HG03432 (cell line): ENCODE measurements at regions not wholly inside any gene's neighbourhood (a gene's known extent, or its start where the extent isn't known, plus 50 kb on each side); places are given as distances from the start of the nearest gene placed in this dataset.
"Not testable (repeated sequence)": the region's sequence is repeated elsewhere in the genome, so short reads cannot be mapped to it uniquely, and the experiment has no call there.

Experiments
- ATAC-seq: cut with Tn5 transposase; IDR thresholded peaks from one replicate; pipeline ENCODE4 v1.9.1; 2021; ENCODE audit warnings: mild to moderate bottlenecking, moderate library complexity; ENCODE audit not compliant: unreplicated experiment

DNA sequence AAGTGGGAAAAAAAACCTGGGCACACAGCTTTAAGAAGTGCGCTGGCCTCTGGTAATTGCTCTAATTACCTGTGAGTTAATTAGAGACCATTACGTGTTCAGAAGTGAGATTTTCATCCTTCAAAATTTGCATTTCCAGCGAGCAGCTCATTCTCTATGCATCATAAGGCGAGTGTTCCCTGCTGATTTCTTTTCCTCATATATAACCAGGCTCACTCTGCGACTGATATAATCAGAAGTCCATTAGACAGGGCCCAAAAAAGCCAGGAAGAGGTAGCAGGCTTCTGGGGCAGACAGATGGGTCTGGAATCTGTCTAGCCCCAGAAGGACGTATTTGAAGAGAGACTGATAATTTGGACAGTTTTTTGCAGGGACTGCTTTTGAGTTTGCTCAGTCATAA, 158.7 kb downstream of the MTHFS start:
- ATAC-seq = no peak

DNA sequence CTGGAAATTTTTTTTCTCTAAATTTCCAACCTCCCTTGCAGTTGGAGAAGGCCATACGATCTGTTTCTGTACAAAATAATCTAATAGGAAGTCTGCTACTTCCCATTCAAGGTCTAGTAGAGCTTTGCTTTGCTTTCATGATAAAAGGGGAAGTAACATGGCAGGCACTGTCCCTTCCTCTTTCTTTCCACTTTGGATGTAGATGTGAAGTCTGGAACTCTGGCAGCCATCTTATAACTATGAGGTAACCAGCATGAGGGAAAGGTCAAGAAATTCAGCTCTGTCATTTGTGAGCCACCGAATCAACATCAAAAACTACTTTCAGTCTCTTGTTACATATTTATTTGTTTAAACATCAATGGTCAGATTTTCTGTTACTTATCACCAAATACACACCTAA, 156.3 kb downstream of the MTHFS start:
- ATAC-seq = no peak

DNA sequence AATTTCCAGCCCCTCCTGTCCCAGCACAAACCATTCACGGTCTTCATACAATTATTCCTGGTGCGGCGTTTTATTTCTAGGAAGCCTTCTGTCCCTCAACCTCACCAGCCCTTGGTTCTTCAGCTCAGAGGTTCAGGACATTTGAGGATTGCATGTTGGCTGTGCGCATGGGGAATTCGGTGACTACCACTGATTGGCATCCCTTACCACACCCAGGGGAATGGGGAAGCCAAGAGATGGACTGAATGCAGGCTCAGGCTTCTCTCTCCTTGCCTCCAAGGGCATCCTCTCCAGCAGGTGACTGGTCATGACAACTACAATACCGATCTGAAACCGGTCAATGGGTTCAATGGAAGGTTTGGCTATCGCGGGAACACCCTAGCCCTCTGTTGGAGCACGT, 153.8 kb downstream of the MTHFS start:
- no peak for ATAC-seq

DNA sequence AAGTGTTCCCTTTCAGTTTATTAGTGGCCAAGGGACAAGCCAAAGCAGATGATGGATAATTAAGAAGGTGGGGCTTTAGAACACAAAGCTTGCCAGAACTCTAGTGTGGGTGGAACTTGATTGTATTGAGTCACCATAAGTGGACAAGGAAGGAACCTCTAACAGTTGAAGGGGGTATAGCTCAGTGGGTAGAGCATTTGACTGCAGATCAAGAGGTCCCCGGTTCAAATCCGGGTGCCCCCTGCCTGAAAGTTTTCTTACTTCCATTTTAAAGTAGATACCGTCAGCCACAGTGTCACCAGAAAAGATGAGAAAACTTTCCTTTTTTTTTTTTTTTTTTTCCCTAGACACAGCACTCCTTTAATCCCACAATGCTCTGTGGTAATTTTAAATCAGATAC, 152.3 kb downstream of the MTHFS start:
- ATAC-seq = not testable (repeated sequence)

DNA sequence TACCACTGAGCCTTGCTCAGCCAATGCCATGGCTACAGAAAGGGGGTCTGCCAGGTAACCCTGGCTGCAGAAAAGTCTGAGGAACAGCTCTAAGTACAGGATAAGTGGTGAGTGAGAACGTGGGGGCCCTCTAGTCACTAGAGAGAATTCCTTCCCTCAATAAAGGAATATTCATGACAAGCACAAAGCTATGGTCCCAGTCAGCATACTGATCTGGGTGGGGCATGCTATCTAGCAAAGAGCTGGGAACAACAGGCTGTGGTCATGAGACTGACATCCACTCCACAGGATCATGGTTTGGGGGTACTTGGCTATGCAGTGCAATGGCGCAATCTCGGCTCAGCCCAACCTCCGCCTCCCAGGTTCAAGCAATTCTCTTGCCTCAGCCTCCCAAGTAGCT, 140.4 kb downstream of the MTHFS start:
- ATAC-seq = no peak

DNA sequence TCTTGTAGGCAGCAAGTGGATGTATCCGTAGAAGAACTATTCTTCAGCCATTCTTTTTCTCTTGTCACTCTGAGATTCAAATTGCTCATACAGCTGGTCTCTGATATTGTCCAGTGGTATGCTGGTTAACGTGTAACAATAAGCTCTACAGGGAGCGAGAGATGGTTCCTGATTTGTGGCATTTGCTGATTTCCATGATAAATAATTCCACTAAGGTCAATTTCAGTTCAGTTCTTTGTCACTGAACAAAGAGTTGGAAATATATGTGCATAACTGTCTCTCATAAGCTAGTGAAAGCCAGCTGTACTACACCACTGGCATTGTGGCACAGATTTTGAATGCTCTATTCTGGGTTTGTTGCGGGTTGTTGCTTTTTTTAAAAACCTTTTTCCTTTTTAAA, 131.7 kb downstream of the MTHFS start:
- no peak for ATAC-seq

DNA sequence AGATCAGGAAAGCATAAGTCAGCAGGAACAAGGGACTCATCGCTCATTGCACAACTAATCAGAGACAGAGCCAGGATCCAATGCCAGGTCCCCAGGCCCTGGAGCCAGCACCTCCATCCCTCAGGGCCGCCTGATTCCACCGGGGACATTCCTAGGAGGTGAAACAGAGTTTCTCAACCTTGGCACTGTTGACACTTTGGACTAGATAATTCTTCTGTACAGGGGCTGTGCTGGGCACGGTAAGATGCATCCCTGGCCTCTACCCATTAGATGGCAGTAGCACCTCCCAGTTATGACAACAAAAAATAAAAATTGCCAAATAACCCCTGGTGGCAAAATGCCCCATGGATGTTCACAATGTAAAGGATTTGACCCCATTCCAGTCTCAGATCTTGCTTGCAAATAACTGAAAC, 127.7 kb downstream of the MTHFS start:
- ATAC-seq = no peak

DNA sequence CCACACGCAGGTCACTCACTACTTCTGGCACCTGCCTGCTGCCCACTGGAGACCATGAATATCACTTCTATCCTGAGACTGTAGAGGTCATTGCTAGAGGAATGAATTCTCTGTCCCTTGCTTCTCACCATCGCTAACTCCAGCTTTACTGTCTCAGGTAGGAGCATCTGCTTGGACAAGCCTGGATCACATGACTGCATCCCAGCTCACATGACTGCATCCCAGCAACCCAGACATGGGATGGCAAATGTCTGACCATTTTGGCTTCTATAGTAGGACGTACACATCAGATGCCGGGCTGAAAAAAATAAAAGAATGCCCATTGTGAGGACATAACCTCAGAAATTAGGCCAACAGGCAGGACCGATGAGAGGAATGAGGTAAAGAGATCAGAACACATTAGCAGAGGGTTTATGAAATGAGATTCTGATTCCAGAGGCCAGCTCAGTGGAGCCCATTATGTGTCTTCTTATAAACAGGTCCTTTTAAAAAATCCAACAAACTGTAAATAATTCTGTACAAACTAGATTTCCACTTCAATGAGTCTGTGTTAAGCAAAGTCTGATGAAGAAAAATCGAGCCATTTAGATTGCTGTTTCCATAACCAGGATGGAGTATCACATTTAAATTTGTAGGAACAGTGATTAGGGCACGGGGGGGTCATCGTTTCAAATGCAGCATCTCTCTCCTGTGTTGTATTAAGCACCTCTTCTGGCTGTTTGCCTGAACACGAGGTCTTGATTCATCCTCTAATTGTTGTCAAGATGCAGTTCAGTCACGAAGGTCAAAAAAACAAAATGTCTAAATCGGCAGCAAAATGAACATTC, 126.7 kb downstream of the MTHFS start:
- ATAC-seq = no peak

DNA sequence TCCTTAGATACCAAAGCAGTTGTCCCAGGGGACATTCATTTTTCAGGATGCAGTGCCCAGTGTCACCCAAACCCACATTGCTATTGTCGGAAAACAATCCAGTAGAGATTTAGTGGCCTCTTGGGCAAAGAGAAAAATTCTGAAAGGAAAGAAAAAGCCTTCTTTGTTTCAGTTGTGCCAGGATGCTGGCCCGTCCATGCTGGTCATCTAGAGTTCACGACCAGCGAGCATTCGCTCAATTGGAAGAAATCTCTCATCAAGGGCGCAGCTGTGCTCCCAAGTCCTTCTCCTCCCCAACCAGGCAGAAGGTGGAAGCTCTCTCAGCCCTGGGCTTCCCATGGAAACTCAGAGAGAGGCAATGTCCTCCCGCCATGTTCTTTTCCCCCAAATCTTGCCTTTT, 123.7 kb downstream of the MTHFS start:
- no peak for ATAC-seq

DNA sequence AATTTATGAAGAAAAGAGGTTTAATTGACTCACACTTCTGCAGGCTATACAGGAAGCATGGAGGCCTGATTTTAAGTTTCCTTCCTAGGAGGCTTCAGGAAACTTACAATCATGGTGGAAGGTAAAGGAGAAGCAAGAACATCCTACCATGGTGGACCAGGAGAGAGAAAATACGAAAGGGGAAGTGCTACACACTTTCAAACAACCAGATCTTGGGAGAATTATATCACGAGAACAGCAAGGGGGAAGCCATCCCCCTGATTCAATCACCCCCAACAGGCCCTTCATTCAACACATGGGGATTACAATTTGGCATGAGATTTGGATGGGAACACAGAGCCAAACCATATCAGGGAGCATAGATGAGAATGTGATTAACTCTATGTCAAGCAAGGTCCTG, 121.0 kb downstream of the MTHFS start:
- ATAC-seq = no peak

DNA sequence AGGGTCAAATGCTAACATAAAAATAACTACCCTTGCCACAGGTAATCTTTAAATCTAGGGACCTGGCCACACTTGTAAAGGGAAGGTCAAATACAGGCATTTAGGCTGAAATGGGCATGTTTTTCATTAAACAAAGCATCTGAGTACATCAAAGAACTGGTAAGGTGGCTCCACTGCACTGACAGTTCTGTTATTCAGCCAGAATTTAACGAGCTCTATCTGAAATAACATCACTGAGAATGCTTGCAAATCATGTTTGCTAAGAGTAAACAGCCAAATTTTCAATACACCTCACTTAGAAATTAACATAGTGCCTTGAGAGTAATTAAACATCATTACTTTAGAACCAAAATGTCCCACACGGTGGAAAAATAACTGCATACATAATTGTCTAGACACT, 118.9 kb downstream of the MTHFS start:
- ATAC-seq = no peak

DNA sequence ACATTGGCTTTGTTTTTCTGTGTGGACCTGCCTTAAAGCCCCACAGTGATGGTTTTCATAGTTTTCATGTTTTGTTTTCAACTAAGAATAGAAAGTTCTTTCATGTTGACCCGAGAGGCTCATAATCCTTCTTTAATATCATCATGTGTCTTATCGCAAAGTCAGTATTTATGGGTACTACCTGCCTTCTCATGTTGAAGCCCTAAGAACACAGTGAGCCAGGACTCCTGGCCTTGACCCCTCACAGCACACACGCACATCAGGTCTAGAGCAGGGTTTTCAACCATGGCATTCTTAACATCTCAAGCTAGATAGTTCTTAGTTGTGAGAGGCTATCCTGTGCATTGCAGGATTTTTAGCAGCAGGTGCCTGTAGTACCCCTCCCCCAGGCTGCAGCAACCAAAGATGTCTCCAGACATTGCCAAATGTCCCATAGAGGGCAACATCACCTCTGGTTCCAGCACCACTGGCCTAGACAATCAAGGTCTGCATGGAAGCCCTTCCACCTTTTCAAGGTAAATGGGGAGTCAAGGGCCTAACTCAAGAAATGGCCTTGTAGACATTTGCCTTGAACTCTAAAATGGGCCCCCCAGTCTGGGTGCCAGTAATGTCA, 118.3 kb downstream of the MTHFS start:
- no peak for ATAC-seq

DNA sequence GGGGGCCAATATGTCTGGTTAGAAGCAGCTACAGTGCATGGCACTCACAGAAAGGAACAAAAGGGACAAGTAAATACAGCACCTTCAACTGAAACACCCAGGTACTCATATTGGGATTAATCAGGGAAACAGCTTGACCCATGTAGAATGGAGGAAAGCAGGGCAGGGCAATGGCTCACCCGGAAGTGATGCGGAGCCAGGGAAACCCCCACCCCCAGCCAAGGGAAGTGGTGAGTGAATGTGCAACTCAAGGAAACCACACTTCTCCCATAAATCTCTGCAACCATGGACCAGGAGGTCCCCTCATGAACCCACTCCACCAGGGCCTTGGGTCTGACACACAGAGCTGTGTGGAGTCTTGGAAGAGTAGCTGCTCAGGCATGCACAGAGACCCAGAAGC, 117.1 kb downstream of the MTHFS start:
- no peak for ATAC-seq

DNA sequence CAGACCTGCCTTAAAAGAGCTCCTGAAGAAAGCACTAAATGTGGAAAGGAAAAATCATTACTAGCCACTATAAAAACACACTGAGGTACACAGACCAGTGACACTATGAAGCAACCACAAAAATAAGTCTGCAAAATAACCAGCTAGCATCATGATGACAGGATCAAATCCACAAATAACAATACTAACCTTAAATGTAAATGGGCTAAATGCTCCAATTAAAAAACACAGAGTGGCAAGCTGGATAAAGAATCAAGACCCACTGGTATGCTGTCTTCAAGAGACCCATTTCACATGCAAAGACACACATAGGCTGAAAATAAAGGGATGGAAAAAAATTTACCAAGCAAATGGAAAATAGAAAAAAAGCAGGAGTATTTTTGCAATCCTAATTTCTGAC, 114.5 kb downstream of the MTHFS start:
- not testable (repeated sequence) for ATAC-seq
